ENCODE measurements at regions not wholly inside any gene's neighbourhood (a gene's known extent, or its start where the extent isn't known, plus 50 kb on each side); places are given as distances from the start of the nearest gene placed in this dataset.

GRCh38 chr3:176696816-176697215, 500.5 kb downstream of the TBL1XR1 start:
- H3K4me1 Mint-ChIP-seq = no peaks in the 10 kb centered on the region
- H3K36me3 Mint-ChIP-seq (ENCODE audit: low read depth) = no peaks in the 10 kb centered on the region
- ChIA-PET CTCF (no interaction called here), POLR2A (no interaction called here)
- no peak overlapping the region for H3K4me3 Mint-ChIP-seq
- no peaks in the 10 kb centered on the region for H3K27me3 Mint-ChIP-seq
- no peak overlapping the region for H3K27ac Mint-ChIP-seq
- DNase-seq = no peak
- H3K9me3 Mint-ChIP-seq = no peaks in the 10 kb centered on the region

GRCh38 chr3:176692966-176693785, 504.1 kb downstream of the TBL1XR1 start:
- no peak for DNase-seq
- Mint-ChIP-seq H3K27ac (no peak overlapping the region), H3K4me1 (no peaks in the 10 kb centered on the region), H3K4me3 (no peak overlapping the region), H3K9me3 (no peaks in the 10 kb centered on the region), H3K27me3 (no peaks in the 10 kb centered on the region), H3K36me3 (ENCODE audit: low read depth) (no peaks in the 10 kb centered on the region)
- POLR2A ChIA-PET = no interaction called here
- CTCF ChIA-PET = no interaction called here

- H3K27ac Mint-ChIP-seq = no peak overlapping the region
- H3K9me3 Mint-ChIP-seq = no peaks in the 10 kb centered on the region
Measured at GRCh38 chr3:176692199-176692965, 504.9 kb downstream of the TBL1XR1 start.

GRCh38 chr3:176690083-176690869, 507.0 kb downstream of the TBL1XR1 start:
- Mint-ChIP-seq H3K27me3 (no peaks in the 10 kb centered on the region), H3K9me3 (no peaks in the 10 kb centered on the region), H3K4me1 (no peaks in the 10 kb centered on the region), H3K36me3 (ENCODE audit: low read depth) (no peaks in the 10 kb centered on the region), H3K27ac (no peak overlapping the region), H3K4me3 (no peak overlapping the region)
- ChIA-PET CTCF (no interaction called here), POLR2A (no interaction called here)
- no peak for DNase-seq

More at GRCh38 chr3:176692199-176692965, 504.9 kb downstream of the TBL1XR1 start:
- H3K27me3 Mint-ChIP-seq = no peaks in the 10 kb centered on the region
- H3K4me3 Mint-ChIP-seq = no peak overlapping the region
- ChIA-PET POLR2A (no interaction called here), CTCF (no interaction called here)
- no peak for DNase-seq
- no peaks in the 10 kb centered on the region for H3K36me3 Mint-ChIP-seq (ENCODE audit: low read depth)
- no peaks in the 10 kb centered on the region for H3K4me1 Mint-ChIP-seq

- Mint-ChIP-seq H3K9me3 (peaks cover 4% of the 10 kb centered on the region), H3K4me3 (no peak overlapping the region), H3K36me3 (ENCODE audit: low read depth) (no peaks in the 10 kb centered on the region), H3K27ac (no peak overlapping the region), H3K4me1 (no peaks in the 10 kb centered on the region), H3K27me3 (no peaks in the 10 kb centered on the region)
- CTCF ChIA-PET = no interaction called here
- no peak for DNase-seq
- POLR2A ChIA-PET = no interaction called here
Measured at GRCh38 chr3:176687754-176688153, 509.5 kb downstream of the TBL1XR1 start.

GRCh38 chr3:176683382-176683781, 513.9 kb downstream of the TBL1XR1 start:
- no peaks in the 10 kb centered on the region for H3K4me1 Mint-ChIP-seq
- ChIA-PET CTCF (no interaction called here), POLR2A (no interaction called here)
- no peaks in the 10 kb centered on the region for H3K27me3 Mint-ChIP-seq
- no peaks in the 10 kb centered on the region for H3K36me3 Mint-ChIP-seq (ENCODE audit: low read depth)
- no peak overlapping the region for H3K4me3 Mint-ChIP-seq
- peaks cover 9% of the 10 kb centered on the region for H3K9me3 Mint-ChIP-seq
- H3K27ac Mint-ChIP-seq = no peak overlapping the region
- no peak for DNase-seq

GRCh38 chr3:176663837-176664831, 533.1 kb downstream of the TBL1XR1 start:
- Mint-ChIP-seq H3K4me3 (no peak overlapping the region), H3K4me1 (no peaks in the 10 kb centered on the region), H3K36me3 (ENCODE audit: low read depth) (no peaks in the 10 kb centered on the region), H3K27ac (no peak overlapping the region), H3K9me3 (no peaks in the 10 kb centered on the region), H3K27me3 (no peaks in the 10 kb centered on the region)
- CTCF ChIA-PET = interaction anchor here (0.6 kb wide), 1 partner anchor 8 kb away, joined by 3 read pairs; no protein-coding TSS in a partner anchor
- POLR2A ChIA-PET = no interaction called here
- DNase-seq = no peak

- Mint-ChIP-seq H3K9me3 (no peaks in the 10 kb centered on the region), H3K4me3 (no peak overlapping the region), H3K36me3 (ENCODE audit: low read depth) (no peaks in the 10 kb centered on the region), H3K27ac (no peak overlapping the region), H3K4me1 (no peaks in the 10 kb centered on the region), H3K27me3 (no peaks in the 10 kb centered on the region)
- ChIA-PET POLR2A (no interaction called here), CTCF (no interaction called here)
- no peak for DNase-seq
Measured at GRCh38 chr3:176663387-176663786, 533.9 kb downstream of the TBL1XR1 start.

- H3K4me3 Mint-ChIP-seq = no peak overlapping the region
- POLR2A ChIA-PET = no interaction called here
- H3K27me3 Mint-ChIP-seq = no peaks in the 10 kb centered on the region
- H3K36me3 Mint-ChIP-seq (ENCODE audit: low read depth) = no peaks in the 10 kb centered on the region
- H3K9me3 Mint-ChIP-seq = no peaks in the 10 kb centered on the region
- H3K27ac Mint-ChIP-seq = no peak overlapping the region
- no peaks in the 10 kb centered on the region for H3K4me1 Mint-ChIP-seq
- CTCF ChIA-PET = no interaction called here
- no peak for DNase-seq
Measured at GRCh38 chr3:176661432-176661964, 535.8 kb downstream of the TBL1XR1 start.

- ChIA-PET POLR2A (no interaction called here), CTCF (no interaction called here)
- Mint-ChIP-seq H3K4me3 (no peak overlapping the region), H3K27ac (no peak overlapping the region), H3K9me3 (no peaks in the 10 kb centered on the region), H3K36me3 (ENCODE audit: low read depth) (no peaks in the 10 kb centered on the region), H3K4me1 (no peaks in the 10 kb centered on the region), H3K27me3 (no peaks in the 10 kb centered on the region)
- no peak for DNase-seq
Measured at GRCh38 chr3:176655404-176656094, 541.7 kb downstream of the TBL1XR1 start.

- H3K36me3 Mint-ChIP-seq (ENCODE audit: low read depth) = no peaks in the 10 kb centered on the region
- H3K27ac Mint-ChIP-seq = no peak overlapping the region
- H3K27me3 Mint-ChIP-seq = no peaks in the 10 kb centered on the region
- no peak overlapping the region for H3K4me3 Mint-ChIP-seq
- H3K9me3 Mint-ChIP-seq = no peaks in the 10 kb centered on the region
- POLR2A ChIA-PET = no interaction called here
- CTCF ChIA-PET = no interaction called here
- H3K4me1 Mint-ChIP-seq = no peaks in the 10 kb centered on the region
- DNase-seq = no peak
Measured at GRCh38 chr3:176651622-176652021, 545.7 kb downstream of the TBL1XR1 start.

GRCh38 chr3:176650478-176650877, 546.8 kb downstream of the TBL1XR1 start:
- ChIA-PET CTCF (no interaction called here), POLR2A (no interaction called here)
- no peak for DNase-seq
- no peaks in the 10 kb centered on the region for H3K27me3 Mint-ChIP-seq
- H3K4me1 Mint-ChIP-seq = no peaks in the 10 kb centered on the region
- no peak overlapping the region for H3K4me3 Mint-ChIP-seq
- H3K36me3 Mint-ChIP-seq (ENCODE audit: low read depth) = no peaks in the 10 kb centered on the region
- peaks cover 4% of the 10 kb centered on the region for H3K9me3 Mint-ChIP-seq
- H3K27ac Mint-ChIP-seq = no peak overlapping the region
